ENCODE measurements at regions not wholly inside any gene's neighbourhood (a gene's known extent, or its start where the extent isn't known, plus 50 kb on each side); places are given as distances from the start of the nearest gene placed in this dataset.

DNA sequence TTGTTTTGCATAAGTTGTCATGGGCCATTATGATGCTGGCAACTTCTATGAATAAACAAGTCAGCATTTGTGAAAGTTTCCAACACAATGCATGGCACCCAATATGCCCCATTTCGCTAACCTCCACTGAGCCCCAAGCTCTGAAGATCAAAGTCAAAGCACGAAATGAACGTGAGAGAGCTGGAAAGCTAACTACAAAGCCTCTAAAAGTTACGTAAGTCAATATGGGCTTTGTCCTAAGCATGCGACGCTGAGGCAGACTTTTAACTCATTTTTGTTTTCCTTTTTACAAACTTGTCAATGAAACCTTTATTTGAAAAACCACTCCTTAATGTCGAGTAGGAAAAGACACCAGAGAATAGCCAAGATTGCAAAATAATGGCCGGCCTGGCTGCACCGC is 131.6 kb upstream of the NUDT7 start:
- intact Hi-C loops (cut with DNase I): no loop called here
- H3K4me3 ChIP-seq: no peak overlapping the region
- TF ChIP-seq, protein P1, sequence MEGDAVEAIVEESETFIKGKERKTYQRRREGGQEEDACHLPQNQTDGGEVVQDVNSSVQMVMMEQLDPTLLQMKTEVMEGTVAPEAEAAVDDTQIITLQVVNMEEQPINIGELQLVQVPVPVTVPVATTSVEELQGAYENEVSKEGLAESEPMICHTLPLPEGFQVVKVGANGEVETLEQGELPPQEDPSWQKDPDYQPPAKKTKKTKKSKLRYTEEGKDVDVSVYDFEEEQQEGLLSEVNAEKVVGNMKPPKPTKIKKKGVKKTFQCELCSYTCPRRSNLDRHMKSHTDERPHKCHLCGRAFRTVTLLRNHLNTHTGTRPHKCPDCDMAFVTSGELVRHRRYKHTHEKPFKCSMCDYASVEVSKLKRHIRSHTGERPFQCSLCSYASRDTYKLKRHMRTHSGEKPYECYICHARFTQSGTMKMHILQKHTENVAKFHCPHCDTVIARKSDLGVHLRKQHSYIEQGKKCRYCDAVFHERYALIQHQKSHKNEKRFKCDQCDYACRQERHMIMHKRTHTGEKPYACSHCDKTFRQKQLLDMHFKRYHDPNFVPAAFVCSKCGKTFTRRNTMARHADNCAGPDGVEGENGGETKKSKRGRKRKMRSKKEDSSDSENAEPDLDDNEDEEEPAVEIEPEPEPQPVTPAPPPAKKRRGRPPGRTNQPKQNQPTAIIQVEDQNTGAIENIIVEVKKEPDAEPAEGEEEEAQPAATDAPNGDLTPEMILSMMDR (IDR thresholded peaks at IDR 0.05): no peak
- no peak for TF ChIP-seq POLR2A (IDR thresholded peaks at IDR 0.05)
- DNase-seq: no peak
- H3K36me3 ChIP-seq: no peaks in the 10 kb centered on the region
- H3K27ac ChIP-seq: no peak overlapping the region
- 78% methylated on average over 9 of the region's 9 CpGs for WGBS, 2 donors
- H3K4me1 ChIP-seq: no peaks in the 10 kb centered on the region
- H3K9me3 ChIP-seq: no peaks in the 10 kb centered on the region
- peaks cover 0 to 14% (median 0%) of the 10 kb centered on the region in 4 donors for H3K27me3 ChIP-seq

DNA sequence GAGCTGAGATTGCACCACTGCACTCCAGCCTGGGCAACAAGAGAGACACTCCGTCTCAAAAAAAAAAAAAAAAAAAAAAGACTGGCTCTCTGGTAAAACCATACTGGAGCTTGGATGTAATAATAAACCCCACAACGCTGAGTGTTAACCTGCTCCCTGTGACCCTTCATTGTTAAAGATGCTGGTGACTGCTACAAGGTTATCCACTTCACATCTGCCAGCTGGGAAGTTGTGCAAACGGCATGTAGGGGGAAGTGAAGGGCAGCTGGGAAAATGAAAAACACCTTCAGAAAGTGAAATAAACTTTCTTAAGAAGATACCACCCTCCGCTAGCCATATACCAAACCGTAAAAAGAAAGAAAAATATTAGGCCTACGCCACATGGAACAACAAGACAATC is 131.0 kb upstream of the NUDT7 start:
- no peak overlapping the region for H3K4me3 ChIP-seq
- intact Hi-C loops (cut with DNase I): no loop called here
- H3K36me3 ChIP-seq: no peaks in the 10 kb centered on the region
- TF ChIP-seq, protein P1 (IDR thresholded peaks at IDR 0.05): no peak
- TF ChIP-seq POLR2A (IDR thresholded peaks at IDR 0.05): no peak
- 76 to 86% methylated on average over 6 of the region's 6 CpGs for WGBS, 2 donors
- H3K4me1 ChIP-seq: no peaks in the 10 kb centered on the region
- DNase-seq: no peak
- no peak overlapping the region for H3K27ac ChIP-seq
- H3K27me3 ChIP-seq: peaks cover 0 to 14% (median 0%) of the 10 kb centered on the region in 4 donors
- no peaks in the 10 kb centered on the region for H3K9me3 ChIP-seq

DNA sequence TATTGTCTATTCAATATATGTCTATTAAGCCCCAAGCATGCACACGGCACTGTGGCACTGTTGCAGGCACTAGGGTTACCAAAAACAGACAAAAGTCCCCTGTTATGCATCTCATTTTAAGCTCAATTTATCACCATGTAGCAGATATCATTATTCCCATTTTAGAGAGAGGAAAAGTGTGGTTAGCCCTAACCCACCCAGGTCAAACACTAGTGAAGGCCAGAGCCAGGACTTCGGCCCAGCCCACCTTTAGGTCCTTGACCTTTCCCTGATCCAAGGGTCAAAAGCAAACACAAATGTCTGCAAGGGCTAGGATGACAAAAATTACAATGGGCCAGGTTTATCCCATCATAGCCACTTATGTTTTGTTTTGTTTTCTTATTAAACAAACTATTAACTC is 130.3 kb upstream of the NUDT7 start:
- Histone ChIP-seq H3K27me3 (peaks cover 0 to 10% (median 0%) of the 10 kb centered on the region in 4 donors), H3K4me1 (no peaks in the 10 kb centered on the region), H3K36me3 (no peaks in the 10 kb centered on the region), H3K27ac (no peak overlapping the region), H3K4me3 (no peak overlapping the region), H3K9me3 (no peaks in the 10 kb centered on the region)
- 45 to 70% methylated on average over 2 of the region's 2 CpGs for WGBS, 2 donors
- no peak for DNase-seq
- TF ChIP-seq POLR2A (IDR thresholded peaks at IDR 0.05): no peak
- TF ChIP-seq, protein P1 (IDR thresholded peaks at IDR 0.05): no peak
- intact Hi-C loops (cut with DNase I): no loop called here

DNA sequence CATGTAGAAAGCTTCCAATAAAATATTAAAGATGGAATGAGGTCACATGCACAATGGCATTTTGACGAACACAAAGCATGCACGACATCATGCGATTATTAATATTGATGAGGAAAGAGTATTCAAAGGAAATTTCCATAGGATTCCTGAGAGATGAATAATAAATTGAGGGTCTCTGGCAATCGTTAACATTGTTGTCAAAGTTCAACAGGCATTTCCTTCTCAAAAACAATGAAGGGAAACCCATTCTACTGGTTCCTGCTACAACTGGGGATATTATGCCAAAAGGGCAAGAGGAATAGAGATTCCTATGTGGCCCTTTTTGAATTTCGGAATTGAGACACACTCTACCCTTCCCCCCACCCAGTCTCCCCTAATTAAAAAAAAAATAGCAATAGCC is 128.3 kb upstream of the NUDT7 start:
- DNase-seq: no peak
- intact Hi-C loops (cut with DNase I): no loop called here
- WGBS, 2 donors: 49 to 59% methylated on average over 5 of the region's 5 CpGs
- Histone ChIP-seq H3K27ac (no peak overlapping the region), H3K9me3 (no peaks in the 10 kb centered on the region), H3K27me3 (no peaks in the 10 kb centered on the region), H3K4me3 (no peak overlapping the region), H3K4me1 (no peaks in the 10 kb centered on the region), H3K36me3 (no peaks in the 10 kb centered on the region)
- TF ChIP-seq, protein P1 (IDR thresholded peaks at IDR 0.05): no peak
- no peak for TF ChIP-seq POLR2A (IDR thresholded peaks at IDR 0.05)

DNA sequence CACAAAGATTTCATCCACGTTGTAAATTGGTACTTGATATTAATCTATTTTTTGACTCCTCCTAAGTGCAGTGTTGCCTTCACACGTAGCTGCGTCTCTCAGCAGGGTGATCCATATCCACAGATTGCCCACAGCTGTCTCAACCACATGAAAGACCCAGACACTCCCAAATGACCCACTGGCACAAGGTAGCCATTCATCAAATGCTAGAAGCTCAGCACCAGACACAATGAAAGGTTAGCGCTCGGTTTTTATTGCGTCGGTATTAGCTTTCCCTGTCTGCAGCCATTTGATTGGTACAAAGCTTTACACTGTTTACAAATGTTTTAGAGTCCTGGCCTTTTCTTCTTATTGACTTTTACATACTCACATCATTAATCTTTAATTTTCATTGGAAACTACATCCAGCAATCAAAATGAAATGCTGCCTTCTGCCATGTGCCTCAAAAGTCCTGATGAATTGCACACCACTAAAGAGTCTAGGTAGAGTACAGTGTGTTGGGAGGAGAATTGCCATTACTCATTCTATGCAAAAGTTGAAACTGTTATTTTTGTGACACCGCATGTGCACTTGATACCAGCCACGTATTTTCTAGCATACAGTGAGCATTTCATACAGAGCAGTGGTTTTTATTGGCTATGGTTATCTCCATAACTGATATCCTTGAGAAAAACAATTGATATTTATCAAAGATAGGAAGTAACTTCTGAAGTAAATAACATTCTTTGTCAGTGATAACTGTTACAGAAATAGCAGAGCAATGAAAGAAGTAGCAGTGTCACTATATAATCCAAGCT is 127.3 kb upstream of the NUDT7 start:
- no peak overlapping the region for H3K27ac ChIP-seq
- H3K27me3 ChIP-seq: no peaks in the 10 kb centered on the region
- no peaks in the 10 kb centered on the region for H3K36me3 ChIP-seq
- no peak overlapping the region for H3K4me3 ChIP-seq
- no peaks in the 10 kb centered on the region for H3K4me1 ChIP-seq
- DNase-seq: no peak
- WGBS, 2 donors: 36 to 52% methylated on average over 9 of the region's 9 CpGs
- TF ChIP-seq, protein P1 (IDR thresholded peaks at IDR 0.05): no peak
- no peak for TF ChIP-seq POLR2A (IDR thresholded peaks at IDR 0.05)
- H3K9me3 ChIP-seq: no peaks in the 10 kb centered on the region
- intact Hi-C loops (cut with DNase I): no loop called here
